OCI-LY3 (cell line): ENCODE measurements at regions not wholly inside any gene's neighbourhood (a gene's known extent, or its start where the extent isn't known, plus 50 kb on each side); places are given as distances from the start of the nearest gene placed in this dataset.

ENCODE experiments used
- H2AFZ ChIP-seq: fragments of 200-600, 300-600 bp; shearing (Covaris generic); 2 replicates; pipeline ENCODE4 v1.6.0; 2014; ENCODE audit warnings: antibody characterized with exemption, low read depth, low read length
- H3K27ac ChIP-seq: fragments of 200-600, 300-600 bp; sonication (generic); 2 replicates; pipeline ENCODE4 v1.5.1; 2014; ENCODE audit warnings: mild to moderate bottlenecking, low read length, moderate library complexity, mixed read lengths
- H3K27me3 ChIP-seq: fragments of 200-600, 300-600 bp; sonication (generic); 2 replicates; pipeline ENCODE4 v1.6.1; 2014; ENCODE audit warnings: low read depth, low read length, mixed read lengths
- H3K36me3 ChIP-seq: fragments of 200-600, 300-600 bp; sonication (generic); replicated peaks from 2 replicates; pipeline ENCODE3; 2014; ENCODE audit warnings: low read depth, low read length, mixed read lengths
- H3K4me1 ChIP-seq: fragments of 300-600, 200-600 bp; sonication (generic); 2 replicates; pipeline ENCODE4 v1.6.1; 2014; ENCODE audit warnings: low read length, mixed read lengths
- H3K4me2 ChIP-seq: fragments of 200-600, 300-600 bp; sonication (generic); 2 replicates; pipeline ENCODE4 v1.6.1; 2014; ENCODE audit warnings: low read length, mixed read lengths
- H3K4me3 ChIP-seq: fragments of 300-600, 200-600 bp; sonication (generic); 2 replicates; pipeline ENCODE4 v1.5.1; 2014; ENCODE audit warnings: antibody characterized with exemption, mild to moderate bottlenecking, low read length, moderate library complexity
- H3K79me2 ChIP-seq: fragments of 300-600, 200-600 bp; shearing (Covaris generic); 2 replicates; pipeline ENCODE4 v1.6.1; 2014; ENCODE audit warnings: mild to moderate bottlenecking, low read length, mixed read lengths
- H3K9ac ChIP-seq: fragments of 300-600, 200-600 bp; shearing (Covaris generic); 2 replicates; pipeline ENCODE4 v1.6.0; 2014; ENCODE audit warnings: mild to moderate bottlenecking, low read length, moderate library complexity
- H3K9me3 ChIP-seq: fragments of 200-600, 300-600 bp; shearing (Covaris generic); 2 replicates; pipeline ENCODE4 v1.6.1; 2014; ENCODE audit warnings: low read length, mixed read lengths; ENCODE audit not compliant: insufficient read depth
- H4K20me1 ChIP-seq: fragments of 200-600, 300-600 bp; sonication (generic); 2 replicates; pipeline ENCODE4 v1.6.1; 2016; ENCODE audit warnings: low read length, mixed read lengths; ENCODE audit not compliant: insufficient read depth
- CTCF ChIP-seq: fragments of 200-600, 300-600 bp; sonication (generic); IDR thresholded peaks from 2 replicates; pipeline ENCODE4 v1.5.1; 2014; ENCODE audit warnings: antibody characterized with exemption, low read length, low read depth
- EZH2phosphoT487 ChIP-seq: fragments of 200-600 bp; shearing (Covaris generic); IDR thresholded peaks from 2 replicates; pipeline ENCODE4 v1.6.1; 2018; ENCODE audit warnings: antibody characterized with exemption, mixed run types, low read depth

GRCh38 chrX:42220083-42220482 is 296.7 kb upstream of the CASK start:
- Histone ChIP-seq H3K4me2 (no peak overlapping the region), H2AFZ (no peak overlapping the region), H3K4me1 (no peaks in the 10 kb centered on the region), H3K27me3 (no peaks in the 10 kb centered on the region), H3K36me3 (no peaks in the 10 kb centered on the region), H3K9ac (no peak overlapping the region), H3K9me3 (no peaks in the 10 kb centered on the region), H3K79me2 (no peaks in the 10 kb centered on the region), H3K4me3 (no peak overlapping the region), H3K27ac (no peak overlapping the region), H4K20me1 (no peaks in the 10 kb centered on the region)
- TF ChIP-seq CTCF (no peak), EZH2phosphoT487 (no peak)

GRCh38 chrX:42219231-42219630 is 295.9 kb upstream of the CASK start:
- Histone ChIP-seq H3K9me3 (no peaks in the 10 kb centered on the region), H3K4me1 (no peaks in the 10 kb centered on the region), H3K79me2 (no peaks in the 10 kb centered on the region), H3K27me3 (no peaks in the 10 kb centered on the region), H2AFZ (no peak overlapping the region), H3K27ac (no peak overlapping the region), H4K20me1 (no peaks in the 10 kb centered on the region), H3K36me3 (no peaks in the 10 kb centered on the region), H3K9ac (no peak overlapping the region), H3K4me3 (no peak overlapping the region), H3K4me2 (no peak overlapping the region)
- TF ChIP-seq CTCF (no peak), EZH2phosphoT487 (no peak)

GRCh38 chrX:42195506-42195905 is 272.2 kb upstream of the CASK start:
- no peaks in the 10 kb centered on the region for H4K20me1 ChIP-seq
- no peaks in the 10 kb centered on the region for H3K9me3 ChIP-seq
- H3K4me2 ChIP-seq: no peak overlapping the region
- no peak for TF ChIP-seq CTCF
- H3K27me3 ChIP-seq: no peaks in the 10 kb centered on the region
- H2AFZ ChIP-seq: no peak overlapping the region
- H3K36me3 ChIP-seq: no peaks in the 10 kb centered on the region
- no peak overlapping the region for H3K9ac ChIP-seq
- no peak overlapping the region for H3K4me3 ChIP-seq
- no peaks in the 10 kb centered on the region for H3K4me1 ChIP-seq
- no peak overlapping the region for H3K27ac ChIP-seq
- no peaks in the 10 kb centered on the region for H3K79me2 ChIP-seq

GRCh38 chrX:42189576-42189975 is 266.2 kb upstream of the CASK start:
- TF ChIP-seq CTCF (no peak), EZH2phosphoT487 (no peak)
- H3K27ac ChIP-seq: no peak overlapping the region
- no peaks in the 10 kb centered on the region for H3K9me3 ChIP-seq
- no peaks in the 10 kb centered on the region for H3K4me1 ChIP-seq
- no peak overlapping the region for H3K4me3 ChIP-seq
- no peaks in the 10 kb centered on the region for H3K27me3 ChIP-seq
- no peaks in the 10 kb centered on the region for H4K20me1 ChIP-seq
- H3K4me2 ChIP-seq: no peak overlapping the region
- H2AFZ ChIP-seq: no peak overlapping the region
- H3K79me2 ChIP-seq: no peaks in the 10 kb centered on the region
- H3K36me3 ChIP-seq: no peaks in the 10 kb centered on the region
- no peak overlapping the region for H3K9ac ChIP-seq
